Trophoblast cell (in vitro differentiated cells and primary cell): ENCODE measurements at regions not wholly inside any gene's neighbourhood (a gene's known extent, or its start where the extent isn't known, plus 50 kb on each side); places are given as distances from the start of the nearest gene placed in this dataset.

Source experiments
- DNase-seq, 2 donors: peaks; one replicate each; pipeline ENCODE4 v3.0.0-alpha.2; 2016
- H2AFZ ChIP-seq: 2 replicates; pipeline ENCODE4 v1.6.1; 2013; ENCODE audit warnings: low read length, moderate library complexity, mild to moderate bottlenecking; ENCODE audit not compliant: insufficient read depth, poor library complexity
- H2AK5ac ChIP-seq: 2 replicates; pipeline ENCODE4 v1.6.1; 2013; ENCODE audit warnings: mild to moderate bottlenecking, low read length
- H2BK120ac ChIP-seq: 2 replicates; pipeline ENCODE4 v1.6.1; 2013; ENCODE audit warnings: low read length, mild to moderate bottlenecking, moderate library complexity; ENCODE audit not compliant: insufficient read depth, poor library complexity
- H2BK12ac ChIP-seq: 2 replicates; pipeline ENCODE4 v1.6.1; 2013; ENCODE audit warnings: mild to moderate bottlenecking, low read length, moderate library complexity
- H2BK5ac ChIP-seq: 2 replicates; pipeline ENCODE4 v1.6.1; 2013; ENCODE audit warnings: low read length, low read depth, moderate library complexity, mild to moderate bottlenecking; ENCODE audit not compliant: poor library complexity
- H3K14ac ChIP-seq: 2 replicates; pipeline ENCODE4 v1.6.1; 2013; ENCODE audit warnings: mild to moderate bottlenecking, low read length
- H3K18ac ChIP-seq: 2 replicates; pipeline ENCODE4 v1.6.1; 2013; ENCODE audit warnings: mild to moderate bottlenecking, low read length
- H3K23ac ChIP-seq: 2 replicates; pipeline ENCODE4 v1.6.1; 2013; ENCODE audit warnings: low read length
- H3K27ac ChIP-seq: 2 replicates; pipeline ENCODE4 v1.5.1; 2013; ENCODE audit warnings: low read depth, mild to moderate bottlenecking, inconsistent platforms, low read length, moderate library complexity
- H3K27me3 ChIP-seq: 2 replicates; pipeline ENCODE4 v1.6.1; 2013; ENCODE audit warnings: inconsistent platforms, mild to moderate bottlenecking, low read length, moderate library complexity; ENCODE audit not compliant: insufficient read depth
- H3K36me3 ChIP-seq, 2 experiments: 1 replicate in 1 of 2; 2 replicates in 1 of 2; pipeline ENCODE4 v1.6.1; 2013; ENCODE audit warnings: low read length in 2 of 2, mild to moderate bottlenecking in 2 of 2, moderate library complexity in 1 of 2; ENCODE audit not compliant: insufficient read depth in 2 of 2, control insufficient read depth in 1 of 2
- H3K4ac ChIP-seq: 2 replicates; pipeline ENCODE4 v1.6.1; 2013; ENCODE audit warnings: low read depth, mild to moderate bottlenecking, low read length, moderate library complexity
- H3K4me1 ChIP-seq, 2 experiments: 1 replicate in 1 of 2; 2 replicates in 1 of 2; pipeline ENCODE4 v1.6.1; 2013; ENCODE audit warnings: low read length in 2 of 2, mild to moderate bottlenecking in 2 of 2, moderate library complexity in 1 of 2; ENCODE audit not compliant: insufficient read depth in 2 of 2, control insufficient read depth in 1 of 2
- H3K4me2 ChIP-seq: 2 replicates; pipeline ENCODE4 v1.6.1; 2013; ENCODE audit warnings: inconsistent platforms, mild to moderate bottlenecking, low read length, moderate library complexity
- H3K4me3 ChIP-seq: 2 replicates; pipeline ENCODE4 v1.5.1; 2013; ENCODE audit warnings: mild to moderate bottlenecking, low read depth, low read length, inconsistent platforms
- H3K79me1 ChIP-seq: one replicate; pipeline ENCODE4 v1.6.1; 2013; ENCODE audit warnings: low read length
- H3K79me2 ChIP-seq: 2 replicates; pipeline ENCODE4 v1.6.1; 2013; ENCODE audit warnings: low read length, mild to moderate bottlenecking; ENCODE audit not compliant: control insufficient read depth, insufficient read depth, poor library complexity
- H3K9ac ChIP-seq: 2 replicates; pipeline ENCODE4 v1.6.1; 2013; ENCODE audit warnings: mild to moderate bottlenecking, low read length
- H3K9me3 ChIP-seq: 2 replicates; pipeline ENCODE4 v1.6.1; 2013; ENCODE audit warnings: low read depth, mild to moderate bottlenecking, control low read depth, inconsistent platforms, low read length; ENCODE audit not compliant: insufficient read depth
- H4K12ac ChIP-seq: 2 replicates; pipeline ENCODE4 v1.6.1; 2013; ENCODE audit warnings: low read depth, mild to moderate bottlenecking, low read length, moderate library complexity
- H4K8ac ChIP-seq: 2 replicates; pipeline ENCODE4 v1.6.1; 2013; ENCODE audit warnings: low read depth, mild to moderate bottlenecking, low read length, moderate library complexity
- H4K91ac ChIP-seq: one replicate; pipeline ENCODE4 v1.6.1; 2013; ENCODE audit warnings: low read depth, mild to moderate bottlenecking, low read length, moderate library complexity
- WGBS: extraction: QIAGEN DNeasy Blood & Tissue Kit; methylation state at CpG from one replicate; pipeline ENCODE4 v1.1.7; 2013; ENCODE audit warnings: missing lambda C conversion rate; ENCODE audit not compliant: insufficient read length, insufficient coverage; ENCODE audit errors: extremely low coverage; 5-methylcytosine and 5-hydroxymethylcytosine counted together

GRCh38 chr18:76668546-76668945 lies 153.8 kb upstream of the ZNF236 start:
- Histone ChIP-seq H4K91ac (no peak overlapping the region), H4K12ac (no peak overlapping the region), H3K4ac (no peak overlapping the region), H3K9me3 (no peaks in the 10 kb centered on the region), H2AK5ac (no peak overlapping the region), H3K27me3 (no peaks in the 10 kb centered on the region), H3K4me1 (no peaks in the 10 kb centered on the region), H2BK12ac (no peak overlapping the region), H3K14ac (no peak overlapping the region), H3K79me1 (no peaks in the 10 kb centered on the region), H2BK120ac (no peak overlapping the region), H3K79me2 (no peaks in the 10 kb centered on the region), H4K8ac (no peak overlapping the region), H3K23ac (no peak overlapping the region), H3K18ac (no peak overlapping the region), H3K4me2 (no peak overlapping the region), H2AFZ (no peak overlapping the region), H3K27ac (no peak overlapping the region), H3K36me3 (no peaks in the 10 kb centered on the region), H3K4me3 (no peak overlapping the region), H2BK5ac (no peak overlapping the region), H3K9ac (no peak overlapping the region)
- DNase-seq, result no peak
- WGBS, result no CpG with 5 or more reads among the region's 5 CpGs

- H4K12ac ChIP-seq, result no peak overlapping the region
- no peak overlapping the region for H3K9ac ChIP-seq
- H3K4me1 ChIP-seq, result no peaks in the 10 kb centered on the region
Measured at GRCh38 chr18:76668119-76668518, 154.2 kb upstream of the ZNF236 start.

DNA sequence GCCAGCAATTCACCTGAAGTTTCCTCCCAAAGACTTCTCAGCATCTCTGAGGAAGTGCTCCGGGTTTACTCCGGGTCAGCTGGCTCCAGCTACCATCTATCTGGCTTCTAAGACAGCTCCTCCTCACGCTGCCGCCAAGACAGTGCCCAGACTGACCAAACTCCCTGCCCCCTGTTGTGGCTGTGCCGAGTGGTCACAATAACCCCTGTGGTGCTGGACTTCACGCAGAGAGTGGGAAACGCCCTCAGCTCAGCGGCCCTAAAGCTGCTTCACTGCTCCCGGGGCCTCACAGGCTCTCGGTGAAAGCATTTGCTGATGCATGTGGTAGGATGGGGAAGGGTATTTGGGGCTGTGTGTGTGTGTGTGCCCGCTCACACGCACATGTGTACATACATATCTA lies 154.8 kb upstream of the ZNF236 start:
- Histone ChIP-seq H3K14ac (no peak overlapping the region), H3K4me1 (no peaks in the 10 kb centered on the region), H3K23ac (no peak overlapping the region), H3K79me1 (no peaks in the 10 kb centered on the region), H2BK5ac (no peak overlapping the region), H3K27ac (no peak overlapping the region), H2BK120ac (no peak overlapping the region), H3K27me3 (no peaks in the 10 kb centered on the region), H3K9ac (no peak overlapping the region), H3K18ac (no peak overlapping the region), H3K4ac (no peak overlapping the region), H4K12ac (no peak overlapping the region), H3K9me3 (no peaks in the 10 kb centered on the region), H3K36me3 (no peaks in the 10 kb centered on the region), H3K4me2 (no peak overlapping the region), H4K8ac (no peak overlapping the region), H2BK12ac (no peak overlapping the region), H2AK5ac (no peak overlapping the region), H4K91ac (no peak overlapping the region), H3K4me3 (no peak overlapping the region), H2AFZ (no peak overlapping the region), H3K79me2 (no peaks in the 10 kb centered on the region)
- no CpG with 5 or more reads among the region's 12 CpGs for WGBS
- no peak for DNase-seq

More at GRCh38 chr18:76668119-76668518, 154.2 kb upstream of the ZNF236 start:
- H3K4me2 ChIP-seq, result no peak overlapping the region
- no peak overlapping the region for H4K8ac ChIP-seq
- no peak overlapping the region for H3K14ac ChIP-seq
- no peak overlapping the region for H2BK12ac ChIP-seq
- H2BK120ac ChIP-seq, result no peak overlapping the region
- no peak overlapping the region for H3K4ac ChIP-seq
- H3K79me1 ChIP-seq, result no peaks in the 10 kb centered on the region
- no CpG with 5 or more reads among the region's 8 CpGs for WGBS
- no peaks in the 10 kb centered on the region for H3K27me3 ChIP-seq
- no peak overlapping the region for H3K4me3 ChIP-seq
- H3K27ac ChIP-seq, result no peak overlapping the region
- H3K79me2 ChIP-seq, result no peaks in the 10 kb centered on the region
- H4K91ac ChIP-seq, result no peak overlapping the region
- H2BK5ac ChIP-seq, result no peak overlapping the region
- H3K23ac ChIP-seq, result no peak overlapping the region
- no peak overlapping the region for H2AK5ac ChIP-seq
- H3K36me3 ChIP-seq, result no peaks in the 10 kb centered on the region
- no peaks in the 10 kb centered on the region for H3K9me3 ChIP-seq
- H2AFZ ChIP-seq, result no peak overlapping the region
- H3K18ac ChIP-seq, result no peak overlapping the region
- no peak for DNase-seq

GRCh38 chr18:76662626-76663025 lies 159.7 kb upstream of the ZNF236 start:
- no peak overlapping the region for H2BK120ac ChIP-seq
- H2AK5ac ChIP-seq, result no peak overlapping the region
- H3K79me2 ChIP-seq, result no peaks in the 10 kb centered on the region
- H3K9me3 ChIP-seq, result no peaks in the 10 kb centered on the region
- H3K14ac ChIP-seq, result no peak overlapping the region
- H4K12ac ChIP-seq, result no peak overlapping the region
- no peaks in the 10 kb centered on the region for H3K36me3 ChIP-seq
- no peaks in the 10 kb centered on the region for H3K27me3 ChIP-seq
- H3K9ac ChIP-seq, result no peak overlapping the region
- no peak overlapping the region for H3K23ac ChIP-seq
- WGBS, result no CpG with 5 or more reads among the region's 7 CpGs
- H3K4me2 ChIP-seq, result no peak overlapping the region
- H3K4me1 ChIP-seq, result no peaks in the 10 kb centered on the region
- no peak overlapping the region for H3K4ac ChIP-seq
- H3K79me1 ChIP-seq, result no peaks in the 10 kb centered on the region
- no peak overlapping the region for H2BK5ac ChIP-seq
- H3K4me3 ChIP-seq, result no peak overlapping the region
- DNase-seq, result no peak
- H3K18ac ChIP-seq, result no peak overlapping the region
- H4K8ac ChIP-seq, result no peak overlapping the region
- H2AFZ ChIP-seq, result no peak overlapping the region
- H3K27ac ChIP-seq, result no peak overlapping the region
- H2BK12ac ChIP-seq, result no peak overlapping the region
- no peak overlapping the region for H4K91ac ChIP-seq
